Choroid plexus epithelial cell (primary cell): ENCODE measurements at regions not wholly inside any gene's neighbourhood (a gene's known extent, or its start where the extent isn't known, plus 50 kb on each side); places are given as distances from the start of the nearest gene placed in this dataset.

Experiments
- DNase-seq: peaks from one replicate; pipeline ENCODE4 v3.0.0-alpha.2; 2010; ENCODE audit warnings: low read depth
- H3K4me3 ChIP-seq: 2 replicates; pipeline ENCODE4 v1.5.1; 2011; ENCODE audit warnings: low read depth, mild to moderate bottlenecking, control low read depth, low read length, moderate library complexity
- TF ChIP-seq, protein P1 (sequence below): conservative IDR thresholded peaks from 2 replicates; pipeline ENCODE4 v1.5.1; 2011; ENCODE audit warnings: low read depth, mild to moderate bottlenecking, control low read depth, inconsistent platforms, low read length, moderate library complexity

DNA sequence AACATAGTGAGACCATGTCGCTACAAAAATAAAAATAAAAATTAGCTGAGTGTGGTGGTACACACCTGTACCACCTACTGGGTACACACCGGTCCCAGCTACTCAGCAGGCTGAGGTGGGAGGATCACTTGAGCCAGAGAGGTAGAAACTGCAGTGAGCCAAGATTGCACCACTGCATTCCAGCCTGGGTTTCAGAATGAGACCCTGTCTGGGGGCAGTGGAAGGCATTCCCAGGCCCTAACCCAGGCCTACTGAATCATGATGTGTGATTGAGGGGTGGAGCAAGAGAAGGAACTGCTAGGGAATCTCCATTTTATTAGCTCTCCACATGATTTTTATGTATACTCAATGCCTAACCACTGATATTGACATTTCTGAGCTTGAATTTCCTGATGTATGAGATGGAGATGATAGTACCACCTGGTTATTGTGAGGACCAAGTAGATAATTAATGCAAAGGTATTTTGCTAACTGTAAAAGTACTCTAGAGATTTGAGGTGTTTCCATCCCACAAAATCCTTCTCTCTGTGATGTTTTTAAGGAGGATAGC lies 169.5 kb upstream of the UMPS start:
- no peak overlapping the region for H3K4me3 ChIP-seq

DNA sequence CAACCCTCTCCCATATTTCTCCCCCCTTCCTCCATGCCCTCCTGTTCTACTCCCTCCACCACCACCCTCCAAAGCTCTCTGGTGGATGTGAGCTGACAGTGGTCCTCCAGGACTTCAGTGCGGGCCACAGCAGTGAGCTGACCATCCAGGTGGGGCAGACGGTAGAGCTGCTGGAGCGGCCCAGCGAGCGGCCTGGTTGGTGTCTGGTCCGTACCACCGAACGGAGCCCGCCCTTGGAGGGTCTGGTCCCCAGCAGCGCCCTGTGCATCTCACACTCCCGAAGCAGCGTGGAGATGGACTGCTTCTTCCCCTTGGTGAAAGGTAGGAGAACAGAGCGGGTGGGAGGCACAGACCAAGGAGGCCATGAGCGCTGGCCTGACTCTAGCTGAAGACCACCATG lies 167.5 kb upstream of the UMPS start:
- H3K4me3 ChIP-seq: no peak overlapping the region

More for the DNA sequence above, 169.5 kb upstream of the UMPS start:
- DNase-seq: no peak
- TF ChIP-seq, protein P1, sequence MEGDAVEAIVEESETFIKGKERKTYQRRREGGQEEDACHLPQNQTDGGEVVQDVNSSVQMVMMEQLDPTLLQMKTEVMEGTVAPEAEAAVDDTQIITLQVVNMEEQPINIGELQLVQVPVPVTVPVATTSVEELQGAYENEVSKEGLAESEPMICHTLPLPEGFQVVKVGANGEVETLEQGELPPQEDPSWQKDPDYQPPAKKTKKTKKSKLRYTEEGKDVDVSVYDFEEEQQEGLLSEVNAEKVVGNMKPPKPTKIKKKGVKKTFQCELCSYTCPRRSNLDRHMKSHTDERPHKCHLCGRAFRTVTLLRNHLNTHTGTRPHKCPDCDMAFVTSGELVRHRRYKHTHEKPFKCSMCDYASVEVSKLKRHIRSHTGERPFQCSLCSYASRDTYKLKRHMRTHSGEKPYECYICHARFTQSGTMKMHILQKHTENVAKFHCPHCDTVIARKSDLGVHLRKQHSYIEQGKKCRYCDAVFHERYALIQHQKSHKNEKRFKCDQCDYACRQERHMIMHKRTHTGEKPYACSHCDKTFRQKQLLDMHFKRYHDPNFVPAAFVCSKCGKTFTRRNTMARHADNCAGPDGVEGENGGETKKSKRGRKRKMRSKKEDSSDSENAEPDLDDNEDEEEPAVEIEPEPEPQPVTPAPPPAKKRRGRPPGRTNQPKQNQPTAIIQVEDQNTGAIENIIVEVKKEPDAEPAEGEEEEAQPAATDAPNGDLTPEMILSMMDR: no peak

DNA sequence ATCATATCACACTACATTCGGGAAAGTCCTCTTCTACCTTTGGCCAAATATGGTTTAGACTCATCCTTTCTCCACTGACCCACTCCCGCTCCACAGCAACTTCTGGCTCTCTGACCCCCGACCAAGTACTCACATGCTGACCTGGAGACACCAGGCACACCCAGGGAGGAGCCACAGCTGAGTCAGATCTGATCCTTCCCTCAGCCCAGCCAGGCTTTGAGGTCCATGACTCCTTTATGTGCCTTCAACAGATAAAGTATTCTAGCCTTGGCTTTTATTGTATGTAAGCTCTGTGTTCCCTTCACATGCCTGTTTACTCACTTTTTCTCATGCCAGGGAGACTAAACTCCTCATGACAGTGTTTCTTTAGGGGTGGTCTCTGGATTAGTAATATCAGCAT lies 166.9 kb upstream of the UMPS start:
- TF ChIP-seq, protein P1: no peak
- DNase-seq: peak; percentile 25
- H3K4me3 ChIP-seq: no peak overlapping the region

More for the DNA sequence above, 167.5 kb upstream of the UMPS start:
- no peak for DNase-seq
- TF ChIP-seq, protein P1: no peak

DNA sequence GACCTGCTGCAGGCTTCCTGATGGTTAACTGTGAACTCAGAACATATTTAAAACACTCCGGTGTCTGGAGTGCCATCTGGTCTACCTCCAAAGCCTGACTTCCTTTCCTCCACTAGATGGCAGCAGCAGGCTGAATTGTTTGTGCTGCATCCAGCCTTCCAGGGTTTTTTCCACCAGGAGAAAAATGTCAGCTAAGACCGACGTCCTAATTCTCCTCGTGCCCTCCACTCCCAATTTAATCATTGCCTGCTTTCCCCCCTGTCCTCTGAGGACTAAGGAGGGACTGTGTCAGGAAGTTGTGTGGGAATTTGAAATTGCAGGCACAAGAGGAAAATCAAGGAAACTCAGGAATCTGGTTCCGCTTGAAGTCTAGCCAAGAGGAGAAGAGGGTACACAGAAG lies 165.2 kb upstream of the UMPS start:
- peak; percentile 81 for DNase-seq
- TF ChIP-seq, protein P1: peak; percentile 95
- no peak overlapping the region for H3K4me3 ChIP-seq

DNA sequence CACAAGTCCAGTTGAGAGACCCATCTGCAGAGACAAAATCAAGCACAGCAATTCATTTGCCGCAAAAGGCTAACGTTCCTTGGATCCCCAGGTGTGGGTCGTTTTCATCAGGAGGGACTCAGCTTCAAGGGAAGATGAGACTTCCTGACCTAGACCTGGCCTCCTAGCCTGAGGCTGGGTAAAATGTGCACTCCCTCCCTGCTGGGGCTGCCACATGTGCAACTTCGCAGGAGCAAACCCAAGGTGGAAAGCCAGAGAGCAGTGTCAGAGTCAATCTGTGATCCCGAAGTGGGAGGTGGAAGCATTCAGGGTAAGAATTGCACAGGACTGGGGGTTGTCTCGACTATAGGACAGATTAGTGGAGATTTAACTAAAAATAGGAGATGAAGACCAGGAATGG lies 164.7 kb upstream of the UMPS start:
- TF ChIP-seq, protein P1: no peak
- no peak for DNase-seq
- H3K4me3 ChIP-seq: no peak overlapping the region

DNA sequence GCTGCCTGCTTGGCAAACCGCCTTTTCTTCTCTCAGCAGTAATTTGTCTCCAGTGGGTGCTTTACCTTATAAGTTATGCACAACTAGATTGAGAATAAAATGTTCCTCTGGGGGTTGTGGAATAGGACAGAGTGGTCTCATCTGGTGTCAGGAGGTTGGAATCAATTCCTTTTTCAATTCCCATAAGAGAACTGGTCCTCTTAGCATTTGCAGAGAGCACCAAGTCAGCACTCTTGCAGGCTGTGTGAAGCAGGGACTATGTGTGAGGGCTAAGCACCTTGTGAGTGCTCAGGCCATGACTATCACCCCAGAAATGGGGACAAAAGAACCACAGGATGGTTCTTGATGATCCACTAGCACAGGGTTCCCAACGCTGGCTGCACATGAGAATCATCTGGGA lies 163.6 kb upstream of the UMPS start:
- no peak overlapping the region for H3K4me3 ChIP-seq
- DNase-seq: no peak
- TF ChIP-seq, protein P1: no peak

DNA sequence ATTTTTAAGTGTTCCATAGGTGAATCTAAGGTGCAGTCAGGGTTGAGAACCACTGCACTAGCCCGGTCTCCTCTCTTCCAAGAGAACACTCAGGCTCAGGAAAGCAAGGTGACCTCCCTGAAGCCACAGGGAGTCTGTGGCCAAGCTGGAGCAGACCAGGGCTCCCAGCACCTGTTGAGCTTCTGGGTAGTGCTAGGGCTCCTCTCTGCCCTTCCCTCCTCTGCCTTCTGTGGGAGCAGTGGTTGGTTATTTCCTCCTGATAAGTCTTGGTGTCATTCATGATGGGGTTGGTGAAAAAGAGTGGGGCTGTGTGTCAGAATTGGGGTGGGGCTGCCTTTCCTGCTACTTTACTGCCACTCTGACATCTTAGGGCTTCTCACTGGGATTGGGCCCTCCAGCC lies 163.1 kb upstream of the UMPS start:
- no peak for DNase-seq
- TF ChIP-seq, protein P1: no peak
- no peak overlapping the region for H3K4me3 ChIP-seq
